GM10266 (cell line): ENCODE measurements at regions not wholly inside any gene's neighbourhood (a gene's known extent, or its start where the extent isn't known, plus 50 kb on each side); places are given as distances from the start of the nearest gene placed in this dataset.
"Not testable (repeated sequence)": the region's sequence is repeated elsewhere in the genome, so short reads cannot be mapped to it uniquely, and the experiment has no call there.

ENCODE experiments used
- DNase-seq: peaks from one replicate; pipeline ENCODE4 v3.0.0; 2012; ENCODE audit errors: extremely low spot score
- TF ChIP-seq, protein P1 (sequence below): IDR thresholded peaks from 2 replicates; pipeline ENCODE4 v1.5.1; 2012; ENCODE audit warnings: mild to moderate bottlenecking, low read depth; ENCODE audit not compliant: control insufficient read depth, insufficient read depth; ENCODE audit errors: missing control alignments

DNA sequence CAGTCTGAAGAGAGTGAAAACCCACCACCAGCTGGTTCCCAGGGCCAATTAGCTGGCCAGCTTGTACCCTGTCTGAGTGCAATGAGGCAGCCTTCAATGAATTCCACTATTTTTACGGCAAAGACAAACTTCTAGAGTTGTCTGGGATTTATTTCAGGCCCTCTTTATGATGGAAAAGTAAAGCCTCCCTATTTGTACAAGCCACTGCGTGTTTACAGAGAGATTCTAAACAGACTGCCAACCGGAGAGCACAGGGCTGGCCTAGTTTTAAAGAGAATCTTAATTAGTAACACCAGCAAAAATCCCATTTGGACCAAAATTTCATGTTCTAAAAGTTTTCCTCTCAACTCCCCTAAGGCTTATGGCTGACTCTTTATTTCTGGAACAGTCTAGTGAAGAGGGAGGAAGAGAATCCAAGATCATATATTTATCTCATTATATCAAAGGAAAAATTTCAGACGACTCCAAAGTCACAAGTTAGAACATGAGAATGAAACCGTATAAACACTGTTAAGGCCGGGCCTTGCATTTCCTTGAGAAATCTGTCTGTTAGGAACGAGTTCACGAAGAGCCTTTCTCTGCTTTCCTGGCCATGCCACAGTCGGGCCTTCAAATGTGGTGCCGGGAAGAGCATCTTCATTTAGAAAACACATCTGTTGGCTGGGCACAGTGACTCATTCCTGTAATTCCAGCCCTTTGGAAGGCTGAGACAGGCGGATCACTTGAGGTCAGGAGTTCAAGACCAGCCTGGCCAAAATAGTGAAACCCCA is 724.6 kb upstream of the NRP1 start:
- no peak for DNase-seq

DNA sequence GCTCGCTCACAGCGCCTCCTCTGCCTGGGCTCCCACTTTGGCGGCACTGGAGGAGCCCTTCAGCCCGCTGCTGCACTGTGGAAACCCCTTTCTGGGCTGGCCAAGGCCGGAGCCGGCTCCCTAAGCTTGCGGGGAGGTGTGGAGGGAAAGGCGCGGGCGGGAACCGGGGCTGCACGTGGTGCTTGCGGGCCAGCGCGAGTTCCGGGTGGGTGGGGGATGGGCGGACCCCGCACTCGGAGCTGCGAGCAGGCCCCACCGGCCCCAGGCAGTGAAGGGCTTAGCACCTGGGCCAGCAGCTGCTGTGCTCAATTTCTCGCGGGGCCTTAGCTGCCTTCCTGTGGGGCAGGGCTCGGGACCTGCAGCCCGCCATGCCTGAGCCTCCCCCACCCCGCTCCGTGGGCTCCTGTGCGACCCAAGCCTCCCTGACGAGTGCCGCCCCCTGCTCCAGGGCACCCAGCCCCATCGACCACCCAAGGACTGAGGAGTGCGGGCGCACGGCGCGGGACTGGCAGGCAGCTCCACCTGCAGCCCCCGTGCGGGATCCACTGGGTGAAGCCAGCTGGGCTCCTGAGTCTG is 721.0 kb upstream of the NRP1 start:
- DNase-seq, result not testable (repeated sequence)

More for the DNA sequence above, 724.6 kb upstream of the NRP1 start:
- TF ChIP-seq, protein P1, sequence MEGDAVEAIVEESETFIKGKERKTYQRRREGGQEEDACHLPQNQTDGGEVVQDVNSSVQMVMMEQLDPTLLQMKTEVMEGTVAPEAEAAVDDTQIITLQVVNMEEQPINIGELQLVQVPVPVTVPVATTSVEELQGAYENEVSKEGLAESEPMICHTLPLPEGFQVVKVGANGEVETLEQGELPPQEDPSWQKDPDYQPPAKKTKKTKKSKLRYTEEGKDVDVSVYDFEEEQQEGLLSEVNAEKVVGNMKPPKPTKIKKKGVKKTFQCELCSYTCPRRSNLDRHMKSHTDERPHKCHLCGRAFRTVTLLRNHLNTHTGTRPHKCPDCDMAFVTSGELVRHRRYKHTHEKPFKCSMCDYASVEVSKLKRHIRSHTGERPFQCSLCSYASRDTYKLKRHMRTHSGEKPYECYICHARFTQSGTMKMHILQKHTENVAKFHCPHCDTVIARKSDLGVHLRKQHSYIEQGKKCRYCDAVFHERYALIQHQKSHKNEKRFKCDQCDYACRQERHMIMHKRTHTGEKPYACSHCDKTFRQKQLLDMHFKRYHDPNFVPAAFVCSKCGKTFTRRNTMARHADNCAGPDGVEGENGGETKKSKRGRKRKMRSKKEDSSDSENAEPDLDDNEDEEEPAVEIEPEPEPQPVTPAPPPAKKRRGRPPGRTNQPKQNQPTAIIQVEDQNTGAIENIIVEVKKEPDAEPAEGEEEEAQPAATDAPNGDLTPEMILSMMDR, result no peak

GRCh38 chr10:34049887-34050286 is 715.4 kb upstream of the NRP1 start:
- no peak for DNase-seq
- TF ChIP-seq, protein P1, result no peak

DNA sequence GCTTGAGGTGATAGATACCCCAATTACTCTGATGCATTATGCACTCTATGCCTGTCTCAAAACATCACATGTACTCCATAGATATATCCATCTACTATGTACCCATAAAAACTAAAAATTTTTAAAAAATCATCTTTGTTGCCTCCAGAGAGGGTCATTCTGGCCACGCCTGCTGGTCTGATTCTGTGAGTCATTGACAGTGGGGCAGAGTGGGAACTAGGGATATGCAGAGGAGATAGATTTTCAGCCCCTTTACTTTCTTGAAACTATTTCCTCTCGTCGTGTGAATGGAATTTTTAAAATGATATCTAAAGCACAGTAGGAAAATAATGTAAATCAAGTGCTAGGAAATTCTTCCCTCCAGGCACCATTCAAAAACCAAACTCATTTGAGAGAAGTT is 715.0 kb upstream of the NRP1 start:
- DNase-seq, result no peak
- TF ChIP-seq, protein P1, result no peak

- DNase-seq, result no peak
- TF ChIP-seq, protein P1, result no peak
Observed at GRCh38 chr10:34047389-34047788, 712.9 kb upstream of the NRP1 start.

GRCh38 chr10:34046506-34047034 is 712.1 kb upstream of the NRP1 start:
- TF ChIP-seq, protein P1, result no peak
- DNase-seq, result no peak

GRCh38 chr10:34045571-34046190 is 711.2 kb upstream of the NRP1 start:
- TF ChIP-seq, protein P1, result no peak
- no peak for DNase-seq
